Dermis microvascular lymphatic vessel endothelial cell (primary cell): ENCODE measurements at regions not wholly inside any gene's neighbourhood (a gene's known extent, or its start where the extent isn't known, plus 50 kb on each side); places are given as distances from the start of the nearest gene placed in this dataset.
"Not testable (repeated sequence)": the region's sequence is repeated elsewhere in the genome, so short reads cannot be mapped to it uniquely, and the experiment has no call there.

ENCODE experiments used
- DNase-seq, 2 donors: peaks; one replicate each; pipeline versions ENCODE4 v3.0.0 to v3.0.0-alpha.2; 2010; ENCODE audit warnings: low read depth in 2 of 2

- no peak for DNase-seq
Observed at GRCh38 chr12:85572956-85573355, 263.3 kb downstream of the RASSF9 start.

GRCh38 chr12:85573635-85574214, 262.5 kb downstream of the RASSF9 start:
- no peak for DNase-seq

DNA sequence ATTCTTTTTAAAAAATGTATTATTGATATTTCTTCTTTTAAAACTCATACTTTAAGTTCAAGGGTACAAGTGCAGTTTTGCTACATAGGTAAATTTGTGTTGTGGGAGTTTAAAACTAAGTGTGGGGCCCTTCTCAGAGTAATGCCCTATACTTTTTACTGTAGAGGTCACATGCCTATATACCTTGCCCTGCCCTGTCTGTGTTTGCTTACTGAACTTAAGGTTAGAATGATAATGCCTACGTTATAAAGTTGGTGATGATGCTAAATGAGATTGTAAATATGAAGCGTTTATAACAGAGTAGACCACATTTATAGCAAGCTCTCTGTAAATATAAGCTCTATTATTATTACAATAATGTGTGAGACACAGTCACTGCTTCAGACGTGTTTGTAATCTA, 261.9 kb downstream of the RASSF9 start:
- DNase-seq: no peak

DNA sequence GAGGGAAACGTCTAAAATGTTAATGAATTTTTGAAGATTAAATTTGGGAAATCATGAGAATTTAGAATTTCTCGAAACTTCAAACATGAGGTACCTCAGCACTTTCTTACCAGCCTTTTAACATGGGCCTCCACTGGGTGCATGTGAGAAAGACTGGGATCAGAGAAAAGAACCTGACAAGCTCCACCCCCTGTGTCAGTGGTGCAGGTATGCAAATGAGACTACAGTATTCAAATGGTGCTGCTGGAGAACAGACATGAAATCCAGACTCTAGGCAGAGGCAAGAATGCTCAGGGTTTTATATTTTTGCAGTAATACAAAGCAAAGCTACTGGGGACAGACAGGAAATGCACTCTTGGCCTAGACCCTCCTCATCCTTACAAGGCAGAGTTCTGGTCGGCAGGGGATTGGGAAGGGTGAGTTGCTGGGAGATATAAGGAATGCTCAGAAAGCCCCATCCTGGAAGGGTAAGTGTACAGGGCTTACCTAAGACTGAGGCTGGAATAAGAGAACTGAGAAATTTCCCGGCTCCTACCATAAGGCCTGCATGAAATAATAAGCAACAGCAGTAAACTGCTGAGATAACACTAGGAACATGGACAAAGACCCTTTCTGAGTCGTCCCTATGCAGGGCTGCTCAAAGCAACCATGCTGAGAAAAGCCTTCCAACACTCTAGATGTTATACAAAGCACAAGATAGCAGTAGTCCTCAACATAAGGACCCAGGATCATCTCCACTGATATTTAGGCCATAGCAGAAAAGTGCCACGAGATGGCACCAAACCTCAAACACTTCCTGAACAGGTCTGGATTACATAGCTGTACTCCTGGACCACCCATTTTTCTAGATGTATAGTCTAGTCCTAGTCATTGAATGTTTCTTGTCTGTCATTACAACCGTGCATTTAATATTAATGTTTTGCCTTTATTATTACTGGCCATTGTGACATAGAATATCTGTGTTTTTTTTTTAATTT, 260.8 kb downstream of the RASSF9 start:
- peak; percentile 73 to 75 for DNase-seq

- peak; percentile 80 to 94 for DNase-seq
Observed at GRCh38 chr12:85580562-85581168, 255.5 kb downstream of the RASSF9 start.

DNA sequence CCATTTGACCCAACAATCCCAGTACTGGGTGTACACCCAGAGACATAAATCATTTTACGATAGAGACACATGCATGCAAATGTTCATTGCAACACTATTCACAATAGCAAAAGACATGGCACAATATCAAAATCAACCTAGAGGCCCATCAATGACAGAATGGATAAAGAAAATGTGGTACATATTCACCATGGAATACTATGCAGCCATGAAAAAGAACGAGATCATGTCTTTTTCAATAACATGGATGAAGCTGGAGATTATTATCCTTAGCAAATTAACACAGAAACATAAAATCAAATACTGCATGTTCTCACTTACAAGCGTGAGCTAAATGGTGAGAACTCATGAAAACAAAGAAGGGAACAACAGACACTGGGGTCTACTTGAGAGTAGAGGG, 249.1 kb downstream of the RASSF9 start:
- DNase-seq: no peak

DNA sequence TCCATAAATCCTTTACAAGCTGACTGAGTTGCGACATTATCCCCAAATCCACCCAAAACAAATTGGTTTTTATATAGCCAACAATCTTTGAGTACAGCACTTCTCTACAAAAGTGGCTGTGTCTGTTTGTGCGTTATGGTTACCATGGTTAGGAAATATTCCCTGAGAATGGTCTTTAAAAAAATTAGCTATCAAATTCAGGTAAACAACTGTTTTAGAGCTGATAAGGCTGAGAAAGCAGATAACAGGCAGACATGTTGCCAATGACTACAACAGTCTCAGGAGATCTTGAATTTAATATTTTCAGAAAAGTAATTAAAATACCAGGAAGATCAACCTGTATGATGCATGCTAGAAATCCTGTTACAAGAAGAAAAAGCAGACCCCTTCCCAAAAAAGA, 248.0 kb downstream of the RASSF9 start:
- peak; percentile 73 to 91 for DNase-seq

DNA sequence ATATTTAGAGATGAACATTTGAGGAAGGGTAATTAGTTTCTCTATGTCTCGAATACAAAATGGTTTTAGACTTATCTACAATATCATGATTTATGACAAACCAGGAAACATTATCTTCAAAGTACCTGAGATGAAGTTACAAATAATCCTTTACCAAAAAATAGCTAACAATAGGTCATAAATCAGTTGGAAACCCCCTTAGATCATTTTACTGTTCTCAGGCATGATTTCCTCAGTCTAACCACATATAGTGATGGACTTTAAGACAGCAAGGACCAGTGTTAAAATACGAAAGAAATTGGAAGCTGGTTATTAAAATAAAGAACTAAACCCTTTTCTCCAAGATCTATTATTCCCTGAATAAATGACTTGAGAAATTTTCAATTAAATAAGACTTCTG, 235.4 kb downstream of the RASSF9 start:
- DNase-seq: no peak

GRCh38 chr12:85603556-85603955, 232.7 kb downstream of the RASSF9 start:
- DNase-seq: peak; percentile 63 to 64

DNA sequence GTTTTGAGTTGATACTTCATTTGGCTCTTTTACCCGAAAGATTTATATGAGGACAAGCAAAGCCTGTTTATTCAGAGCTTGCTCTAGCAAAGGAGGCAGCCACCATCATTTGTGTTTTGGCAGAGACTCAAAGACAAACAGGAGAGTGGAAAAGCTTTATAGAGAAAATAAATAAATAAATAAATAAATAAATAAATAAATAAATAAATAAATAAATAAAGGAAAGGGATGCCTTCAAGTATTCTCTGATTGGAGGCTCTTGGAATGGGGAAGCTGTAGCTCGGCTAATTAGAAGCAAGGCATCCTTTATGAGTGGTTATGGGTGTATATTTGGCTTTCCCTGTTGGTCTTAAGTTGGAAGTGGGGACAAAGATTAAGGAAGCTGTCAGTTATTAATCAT, 229.8 kb downstream of the RASSF9 start:
- no peak for DNase-seq

DNA sequence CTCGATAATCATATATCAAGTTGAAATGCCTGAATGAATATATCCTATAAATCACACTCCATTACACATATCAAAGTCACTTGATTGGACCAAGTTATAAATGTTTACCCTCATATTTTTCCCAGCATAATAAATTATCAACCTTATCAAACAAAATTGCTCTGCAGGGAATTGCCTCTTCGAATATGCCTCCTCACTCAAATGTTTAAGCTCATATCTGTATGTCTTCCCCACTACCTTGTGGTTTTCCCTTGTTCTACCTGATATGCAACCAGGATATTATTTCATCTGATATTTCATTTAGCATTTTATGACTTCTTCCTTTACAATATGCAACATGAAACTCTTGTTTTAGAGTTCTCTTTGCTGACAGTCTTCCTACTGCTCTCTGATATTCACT, 226.4 kb downstream of the RASSF9 start:
- DNase-seq: no peak

- no peak for DNase-seq
Observed at GRCh38 chr12:85610194-85610593, 226.0 kb downstream of the RASSF9 start.

GRCh38 chr12:85616201-85616600, 220.0 kb downstream of the RASSF9 start:
- peak; percentile 19 to 27 for DNase-seq

DNA sequence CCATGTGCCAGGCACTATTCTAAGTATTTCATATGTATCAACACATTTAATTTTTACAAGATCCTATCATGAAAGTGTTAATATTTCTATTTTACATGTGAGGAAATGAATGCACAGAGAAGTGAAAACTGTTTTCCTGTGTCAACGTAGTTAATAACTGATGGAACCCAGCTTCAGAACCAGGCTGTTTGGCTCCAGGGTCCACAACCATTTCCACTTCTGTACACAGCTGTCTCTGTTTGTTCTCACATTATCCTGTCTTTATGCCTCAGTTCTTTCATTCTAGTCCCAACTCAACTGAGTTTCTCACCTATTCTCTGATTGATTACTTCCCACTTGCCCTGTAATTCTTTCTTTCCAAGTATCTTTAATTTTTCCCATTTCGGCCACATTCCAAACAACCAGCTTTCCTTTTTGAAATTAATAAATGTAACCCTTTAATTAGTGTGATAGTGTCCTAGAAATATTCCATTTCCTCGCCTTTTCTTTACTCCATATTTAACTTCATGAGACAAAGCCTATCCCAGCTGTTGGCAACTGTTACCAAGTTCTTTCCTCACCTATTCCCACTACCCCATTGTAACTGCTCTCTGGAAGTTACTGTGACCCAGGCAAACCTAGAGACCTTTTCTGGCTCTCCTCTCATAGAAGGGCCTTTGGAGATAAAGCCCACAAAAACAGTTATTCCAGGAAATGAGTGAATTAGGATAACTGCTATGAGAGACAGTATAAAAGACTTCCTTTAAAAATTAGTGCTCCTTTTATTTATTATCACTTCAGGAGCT, 218.7 kb downstream of the RASSF9 start:
- DNase-seq: peak in 1 of 2 donors; percentile 6

GRCh38 chr12:85621041-85621440, 215.2 kb downstream of the RASSF9 start:
- no peak for DNase-seq

DNA sequence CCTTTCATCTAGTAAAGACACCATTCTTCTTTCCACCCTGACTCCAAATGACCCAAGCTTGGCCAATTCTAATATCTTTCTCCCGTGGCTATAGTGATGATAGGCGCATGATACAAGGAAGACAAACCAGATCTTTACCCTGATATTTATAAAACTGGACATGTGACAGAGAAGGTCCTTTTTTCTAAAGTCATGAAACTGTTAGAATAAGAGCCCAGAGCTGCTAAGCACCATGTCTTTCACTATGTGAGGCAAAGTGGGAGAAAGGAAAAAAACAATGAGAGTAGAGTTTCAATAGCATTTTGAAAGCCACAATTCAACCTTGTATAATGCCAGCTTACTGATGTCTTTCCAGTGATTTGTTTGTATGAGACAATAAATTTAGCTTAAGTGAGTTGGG, 212.4 kb downstream of the RASSF9 start:
- no peak for DNase-seq

GRCh38 chr12:85625467-85625866, 210.7 kb downstream of the RASSF9 start:
- DNase-seq: no peak

GRCh38 chr12:85626001-85626783, 210.0 kb downstream of the RASSF9 start:
- DNase-seq: peak; percentile 48 to 93

- no peak for DNase-seq
Observed at GRCh38 chr12:85626784-85627171, 209.4 kb downstream of the RASSF9 start.

GRCh38 chr12:85627584-85627983, 208.6 kb downstream of the RASSF9 start:
- peak in 1 of 2 donors; percentile 66 for DNase-seq

- not testable (repeated sequence) for DNase-seq
Observed at GRCh38 chr12:85628562-85628961, 207.6 kb downstream of the RASSF9 start.
